ENCODE measurements at regions not wholly inside any gene's neighbourhood (a gene's known extent, or its start where the extent isn't known, plus 50 kb on each side); places are given as distances from the start of the nearest gene placed in this dataset.
A peak's percentile ranks its signal among the peaks of the same experiment; 100 is the strongest.

- H3K4me3 Mint-ChIP-seq, result no peak overlapping the region
- ATAC-seq (no peak), DNase-seq (no peak)
Measured at GRCh38 chrX:149248073-149248625, 257.0 kb downstream of the IDS start.

DNA sequence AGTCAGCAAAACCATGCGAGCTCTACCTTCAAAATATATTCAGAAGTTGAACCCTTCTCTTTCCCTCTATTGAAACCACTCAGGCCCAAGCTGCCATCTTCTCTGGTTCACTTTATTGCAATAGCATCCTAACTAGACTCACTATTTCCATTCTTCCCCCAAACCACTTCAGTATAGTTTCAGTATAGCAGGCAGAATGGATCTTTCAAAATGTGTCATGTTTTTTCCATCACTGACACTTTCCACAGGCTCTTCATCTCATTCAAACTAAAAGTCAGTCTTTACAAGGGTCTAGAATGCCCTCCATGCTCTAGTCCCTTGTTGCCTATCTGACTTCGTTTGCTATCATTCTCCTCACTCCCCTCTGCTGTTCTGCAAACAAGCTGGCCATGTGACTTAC lies 274.4 kb downstream of the IDS start:
- Mint-ChIP-seq H3K27ac (peak overlapping the region; percentile 93), H3K9me3 (peaks cover 20% of the 10 kb centered on the region), H3K27me3 (peaks cover 4% of the 10 kb centered on the region), H3K4me1 (peaks cover 11% of the 10 kb centered on the region), H3K36me3 (ENCODE audit: low read depth) (peaks cover 3% of the 10 kb centered on the region), H3K4me3 (no peak overlapping the region)
- ATAC-seq, result peak; percentile 95
- no peak for DNase-seq

More at GRCh38 chrX:149248073-149248625, 257.0 kb downstream of the IDS start:
- H3K27me3 Mint-ChIP-seq, result peaks cover 7% of the 10 kb centered on the region
- no peaks in the 10 kb centered on the region for H3K36me3 Mint-ChIP-seq (ENCODE audit: low read depth)
- H3K27ac Mint-ChIP-seq, result no peak overlapping the region
- peaks cover 8% of the 10 kb centered on the region for H3K4me1 Mint-ChIP-seq
- H3K9me3 Mint-ChIP-seq, result peaks cover 4% of the 10 kb centered on the region

DNA sequence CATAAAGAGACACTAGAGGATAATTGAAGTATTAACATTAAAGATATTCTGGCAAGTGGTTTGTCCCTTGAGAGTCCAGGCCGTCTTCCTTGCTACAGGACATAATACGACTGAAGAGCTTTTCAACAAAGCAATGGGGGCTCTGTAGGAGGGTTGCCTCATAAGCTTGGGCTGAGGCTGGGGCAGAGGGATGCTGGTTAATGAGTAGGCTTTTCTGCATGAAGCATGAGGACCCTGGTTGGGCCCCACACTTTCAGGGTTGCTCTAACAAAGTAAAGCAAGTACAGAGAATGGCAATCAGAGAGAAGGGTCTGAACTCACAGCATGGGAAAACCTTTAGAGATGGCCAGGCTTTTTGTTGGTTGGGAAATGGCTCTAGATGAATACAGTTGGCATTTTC lies 281.3 kb downstream of the IDS start:
- Mint-ChIP-seq H3K27ac (no peak overlapping the region), H3K9me3 (peaks cover 8% of the 10 kb centered on the region), H3K4me3 (no peak overlapping the region), H3K36me3 (ENCODE audit: low read depth) (peaks cover 3% of the 10 kb centered on the region), H3K27me3 (no peaks in the 10 kb centered on the region), H3K4me1 (peaks cover 11% of the 10 kb centered on the region)
- no peak for ATAC-seq
- no peak for DNase-seq

GRCh38 chrX:149222040-149222439 lies 283.1 kb downstream of the IDS start:
- Mint-ChIP-seq H3K36me3 (ENCODE audit: low read depth) (no peaks in the 10 kb centered on the region), H3K9me3 (no peaks in the 10 kb centered on the region), H3K4me3 (no peak overlapping the region), H3K27me3 (no peaks in the 10 kb centered on the region), H3K4me1 (peaks cover 11% of the 10 kb centered on the region), H3K27ac (no peak overlapping the region)
- ATAC-seq, result peak; percentile 59
- no peak for DNase-seq

DNA sequence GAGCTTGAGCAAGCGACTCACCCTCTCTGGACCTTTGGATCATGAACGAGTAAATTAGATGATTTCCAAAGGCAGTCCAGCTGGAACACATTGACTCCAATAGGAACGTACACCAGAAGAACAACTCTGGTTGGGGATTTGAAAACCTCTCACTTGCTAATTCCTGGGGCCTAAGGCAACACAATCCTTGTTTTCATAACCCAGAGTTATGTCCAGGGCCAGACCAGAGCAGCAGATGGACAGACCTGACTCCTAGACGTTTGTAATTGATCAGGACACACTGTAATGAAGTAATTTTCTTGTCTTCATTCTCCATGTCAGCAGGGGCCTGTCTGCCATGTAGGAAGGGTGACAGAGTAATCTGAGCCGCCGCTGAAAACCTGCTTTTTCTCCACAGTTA lies 283.9 kb downstream of the IDS start:
- no peaks in the 10 kb centered on the region for H3K36me3 Mint-ChIP-seq (ENCODE audit: low read depth)
- no peak for DNase-seq
- H3K27me3 Mint-ChIP-seq, result no peaks in the 10 kb centered on the region
- H3K9me3 Mint-ChIP-seq, result no peaks in the 10 kb centered on the region
- no peak overlapping the region for H3K4me3 Mint-ChIP-seq
- peaks cover 11% of the 10 kb centered on the region for H3K4me1 Mint-ChIP-seq
- ATAC-seq, result no peak
- no peak overlapping the region for H3K27ac Mint-ChIP-seq

DNA sequence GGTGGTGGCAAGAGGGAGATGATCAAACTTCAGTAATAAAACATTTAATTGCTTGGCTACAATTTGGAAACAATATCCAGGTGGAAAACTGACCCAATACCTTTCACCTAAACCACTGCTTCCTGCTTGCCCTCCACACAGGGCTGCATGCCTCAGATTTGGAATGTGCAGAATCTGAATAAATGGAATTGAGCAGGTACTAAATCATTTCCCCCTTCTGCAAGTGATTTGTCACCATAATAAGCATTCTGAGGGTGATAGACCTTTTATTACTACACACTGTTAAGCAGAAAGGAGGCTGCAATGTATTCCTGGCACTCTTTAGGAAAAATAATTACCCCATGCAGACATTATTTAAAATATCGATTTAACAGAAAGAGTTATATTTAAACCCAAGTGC lies 291.8 kb downstream of the IDS start:
- H3K4me3 Mint-ChIP-seq, result no peak overlapping the region
- no peak overlapping the region for H3K27ac Mint-ChIP-seq
- no peaks in the 10 kb centered on the region for H3K27me3 Mint-ChIP-seq
- no peaks in the 10 kb centered on the region for H3K9me3 Mint-ChIP-seq
- no peaks in the 10 kb centered on the region for H3K4me1 Mint-ChIP-seq
- ATAC-seq, result no peak
- H3K36me3 Mint-ChIP-seq (ENCODE audit: low read depth), result no peaks in the 10 kb centered on the region
- no peak for DNase-seq

- no peaks in the 10 kb centered on the region for H3K9me3 Mint-ChIP-seq
- peaks cover 6% of the 10 kb centered on the region for H3K27me3 Mint-ChIP-seq
- peaks cover 8% of the 10 kb centered on the region for H3K4me1 Mint-ChIP-seq
- H3K4me3 Mint-ChIP-seq, result no peak overlapping the region
- H3K27ac Mint-ChIP-seq, result no peak overlapping the region
- H3K36me3 Mint-ChIP-seq (ENCODE audit: low read depth), result no peaks in the 10 kb centered on the region
- DNase-seq (no peak), ATAC-seq (no peak)
Measured at GRCh38 chrX:149208307-149208706, 296.8 kb downstream of the IDS start.

DNA sequence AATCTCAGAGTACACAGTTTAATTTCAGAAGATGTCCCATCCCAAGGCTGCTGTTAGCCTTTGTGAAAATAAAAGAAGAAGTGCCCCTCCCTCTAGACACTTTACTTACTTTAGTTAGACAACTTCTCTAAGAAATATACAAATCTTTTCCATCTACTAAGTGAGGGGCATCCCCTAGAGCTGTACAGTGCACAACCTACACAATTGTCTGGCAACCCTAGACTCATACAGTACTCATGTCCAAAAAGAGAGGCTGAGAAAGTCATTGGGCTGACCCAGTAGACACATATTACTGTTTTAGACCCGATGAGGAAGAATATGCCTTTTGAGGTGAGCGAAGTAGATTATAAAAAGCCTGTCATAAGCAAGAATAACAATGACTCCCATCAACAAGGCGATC lies 297.6 kb downstream of the IDS start:
- H3K4me1 Mint-ChIP-seq, result peaks cover 8% of the 10 kb centered on the region
- H3K9me3 Mint-ChIP-seq, result no peaks in the 10 kb centered on the region
- peaks cover 11% of the 10 kb centered on the region for H3K27me3 Mint-ChIP-seq
- H3K27ac Mint-ChIP-seq, result no peak overlapping the region
- no peaks in the 10 kb centered on the region for H3K36me3 Mint-ChIP-seq (ENCODE audit: low read depth)
- H3K4me3 Mint-ChIP-seq, result no peak overlapping the region
- ATAC-seq, result peak; percentile 84
- DNase-seq, result no peak

DNA sequence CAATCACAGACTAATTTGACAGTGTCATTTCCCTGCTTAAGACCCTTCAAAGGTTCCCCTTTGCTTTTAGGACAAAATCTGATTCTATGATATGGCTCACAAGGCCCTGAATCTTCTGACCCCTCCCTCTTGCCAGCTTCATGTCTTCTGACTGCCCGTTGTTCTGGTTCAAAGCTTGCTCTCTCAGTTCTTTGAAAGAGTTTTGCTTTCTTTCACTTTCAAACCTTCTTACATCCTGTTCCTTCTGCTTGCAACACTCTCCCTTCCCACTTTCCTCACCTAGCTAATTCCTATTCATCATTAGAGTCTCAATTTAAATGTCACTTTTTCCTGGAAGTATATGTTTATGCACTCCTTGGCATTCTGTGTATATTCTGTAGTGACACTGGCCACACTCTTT lies 299.2 kb downstream of the IDS start:
- H3K4me3 Mint-ChIP-seq, result no peak overlapping the region

GRCh38 chrX:149205081-149205480 lies 300.0 kb downstream of the IDS start:
- ATAC-seq, result no peak
- peaks cover 11% of the 10 kb centered on the region for H3K4me1 Mint-ChIP-seq
- H3K4me3 Mint-ChIP-seq, result no peak overlapping the region
- peaks cover 5% of the 10 kb centered on the region for H3K9me3 Mint-ChIP-seq
- DNase-seq, result no peak
- peaks cover 11% of the 10 kb centered on the region for H3K27me3 Mint-ChIP-seq
- H3K27ac Mint-ChIP-seq, result no peak overlapping the region
- no peaks in the 10 kb centered on the region for H3K36me3 Mint-ChIP-seq (ENCODE audit: low read depth)

More for the DNA sequence above, 299.2 kb downstream of the IDS start:
- ATAC-seq, result no peak
- H3K36me3 Mint-ChIP-seq (ENCODE audit: low read depth), result no peaks in the 10 kb centered on the region
- H3K27me3 Mint-ChIP-seq, result peaks cover 11% of the 10 kb centered on the region
- H3K9me3 Mint-ChIP-seq, result no peaks in the 10 kb centered on the region
- no peak overlapping the region for H3K27ac Mint-ChIP-seq
- peaks cover 8% of the 10 kb centered on the region for H3K4me1 Mint-ChIP-seq
- no peak for DNase-seq

GRCh38 chrX:149199734-149200133 lies 305.4 kb downstream of the IDS start:
- H3K27me3 Mint-ChIP-seq, result peaks cover 7% of the 10 kb centered on the region
- ATAC-seq (no peak), DNase-seq (no peak)
- H3K4me1 Mint-ChIP-seq, result peaks cover 28% of the 10 kb centered on the region
- H3K9me3 Mint-ChIP-seq, result peaks cover 18% of the 10 kb centered on the region
- H3K36me3 Mint-ChIP-seq (ENCODE audit: low read depth), result no peaks in the 10 kb centered on the region
- H3K27ac Mint-ChIP-seq, result no peak overlapping the region
- no peak overlapping the region for H3K4me3 Mint-ChIP-seq

- Mint-ChIP-seq H3K4me1 (peaks cover 28% of the 10 kb centered on the region), H3K9me3 (peaks cover 18% of the 10 kb centered on the region), H3K27me3 (peaks cover 7% of the 10 kb centered on the region), H3K36me3 (ENCODE audit: low read depth) (no peaks in the 10 kb centered on the region), H3K4me3 (no peak overlapping the region), H3K27ac (peak overlapping the region; percentile 49)
- peak; percentile 97 for ATAC-seq
- peak; percentile 39 for DNase-seq
Measured at GRCh38 chrX:149198980-149199732, 305.9 kb downstream of the IDS start.

DNA sequence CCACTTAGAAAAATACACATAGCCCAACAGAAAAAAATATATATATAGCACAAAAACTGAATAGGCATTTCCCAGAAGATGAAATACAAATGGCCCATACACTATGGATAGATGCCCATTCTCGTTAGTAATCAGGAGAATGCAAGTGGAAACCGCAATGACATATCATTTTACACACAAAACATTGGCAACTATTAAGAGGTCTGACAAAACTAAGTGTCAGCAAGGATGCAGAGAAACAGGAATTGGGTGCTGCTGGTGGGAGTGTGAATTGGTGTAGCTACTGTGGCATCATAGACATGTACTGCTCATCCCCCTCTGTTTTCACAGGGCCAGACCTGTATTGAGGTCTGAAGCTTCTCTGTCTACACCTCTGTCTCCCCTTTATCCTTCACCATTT lies 320.0 kb downstream of the IDS start:
- H3K36me3 Mint-ChIP-seq (ENCODE audit: low read depth), result no peaks in the 10 kb centered on the region
- H3K27ac Mint-ChIP-seq, result no peak overlapping the region
- H3K9me3 Mint-ChIP-seq, result no peaks in the 10 kb centered on the region
- no peak overlapping the region for H3K4me3 Mint-ChIP-seq
- H3K4me1 Mint-ChIP-seq, result no peaks in the 10 kb centered on the region
- no peak for DNase-seq
- no peak for ATAC-seq
- H3K27me3 Mint-ChIP-seq, result peaks cover 4% of the 10 kb centered on the region

- Mint-ChIP-seq H3K36me3 (ENCODE audit: low read depth) (no peaks in the 10 kb centered on the region), H3K4me1 (no peaks in the 10 kb centered on the region), H3K27ac (no peak overlapping the region), H3K9me3 (no peaks in the 10 kb centered on the region), H3K4me3 (no peak overlapping the region), H3K27me3 (peaks cover 12% of the 10 kb centered on the region)
- DNase-seq, result no peak
- ATAC-seq, result no peak
Measured at GRCh38 chrX:149161435-149162088, 343.5 kb downstream of the IDS start.

GRCh38 chrX:149157976-149158375 lies 347.1 kb downstream of the IDS start:
- Mint-ChIP-seq H3K36me3 (ENCODE audit: low read depth) (no peaks in the 10 kb centered on the region), H3K27ac (no peak overlapping the region), H3K27me3 (peaks cover 4% of the 10 kb centered on the region), H3K4me3 (no peak overlapping the region), H3K4me1 (peaks cover under 1% of the 10 kb centered on the region), H3K9me3 (no peaks in the 10 kb centered on the region)
- no peak for ATAC-seq
- DNase-seq, result no peak
